GM12865 (cell line): ENCODE measurements at regions not wholly inside any gene's neighbourhood (a gene's known extent, or its start where the extent isn't known, plus 50 kb on each side); places are given as distances from the start of the nearest gene placed in this dataset.
A peak's percentile ranks its signal among the peaks of the same experiment; 100 is the strongest.

Source experiments
- DNase-seq: peaks from one replicate; pipeline ENCODE4 v3.0.0; 2010; ENCODE audit warnings: low read depth
- H3K4me3 ChIP-seq: 2 replicates; pipeline ENCODE4 v1.5.1; 2011; ENCODE audit warnings: mild to moderate bottlenecking, low read depth, low read length, control low read depth
- TF ChIP-seq, protein P1 (sequence below): IDR thresholded peaks from 2 replicates; pipeline ENCODE4 v1.5.1; 2011; ENCODE audit warnings: low read length, control low read depth, low read depth, inconsistent platforms; ENCODE audit not compliant: insufficient read depth; ENCODE audit errors: missing control alignments

DNA sequence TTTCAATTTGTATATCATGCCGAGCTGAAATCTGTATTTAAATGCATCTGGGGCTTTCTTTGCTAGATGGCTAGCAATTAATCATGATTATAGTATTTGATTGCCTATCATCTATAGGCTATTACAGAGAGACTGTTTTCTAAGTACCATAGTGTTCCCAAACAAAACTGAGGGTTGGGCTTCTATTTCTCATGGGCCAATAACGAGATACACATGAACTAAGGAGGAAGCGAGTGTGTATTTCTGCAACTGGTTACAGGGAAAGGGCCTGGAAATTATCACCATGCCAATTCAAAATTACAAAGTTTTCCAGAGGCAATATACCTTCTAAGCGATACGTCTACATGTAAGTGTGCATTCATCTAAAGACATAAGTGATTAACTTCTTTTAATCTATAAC lies 744.5 kb upstream of the BRINP3 start:
- DNase-seq: no peak
- TF ChIP-seq, protein P1, sequence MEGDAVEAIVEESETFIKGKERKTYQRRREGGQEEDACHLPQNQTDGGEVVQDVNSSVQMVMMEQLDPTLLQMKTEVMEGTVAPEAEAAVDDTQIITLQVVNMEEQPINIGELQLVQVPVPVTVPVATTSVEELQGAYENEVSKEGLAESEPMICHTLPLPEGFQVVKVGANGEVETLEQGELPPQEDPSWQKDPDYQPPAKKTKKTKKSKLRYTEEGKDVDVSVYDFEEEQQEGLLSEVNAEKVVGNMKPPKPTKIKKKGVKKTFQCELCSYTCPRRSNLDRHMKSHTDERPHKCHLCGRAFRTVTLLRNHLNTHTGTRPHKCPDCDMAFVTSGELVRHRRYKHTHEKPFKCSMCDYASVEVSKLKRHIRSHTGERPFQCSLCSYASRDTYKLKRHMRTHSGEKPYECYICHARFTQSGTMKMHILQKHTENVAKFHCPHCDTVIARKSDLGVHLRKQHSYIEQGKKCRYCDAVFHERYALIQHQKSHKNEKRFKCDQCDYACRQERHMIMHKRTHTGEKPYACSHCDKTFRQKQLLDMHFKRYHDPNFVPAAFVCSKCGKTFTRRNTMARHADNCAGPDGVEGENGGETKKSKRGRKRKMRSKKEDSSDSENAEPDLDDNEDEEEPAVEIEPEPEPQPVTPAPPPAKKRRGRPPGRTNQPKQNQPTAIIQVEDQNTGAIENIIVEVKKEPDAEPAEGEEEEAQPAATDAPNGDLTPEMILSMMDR: no peak
- no peak overlapping the region for H3K4me3 ChIP-seq

DNA sequence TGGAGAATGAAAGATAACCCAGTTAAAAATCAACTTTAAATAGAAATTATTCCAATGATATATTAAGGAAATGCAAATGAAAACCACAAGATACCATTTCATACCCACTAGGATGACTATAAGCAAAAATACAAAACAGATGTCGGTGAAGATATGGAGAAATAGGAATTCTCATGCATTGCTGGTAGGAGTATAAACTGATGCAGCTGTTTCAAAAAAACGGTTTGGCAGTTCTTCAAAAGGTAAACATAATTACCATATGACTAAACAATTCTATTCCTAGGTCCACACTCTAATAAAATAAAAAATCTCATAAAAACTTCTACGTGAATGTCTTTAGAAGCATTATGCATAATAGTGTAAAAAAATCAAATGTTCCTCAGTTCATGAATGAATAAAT lies 763.3 kb upstream of the BRINP3 start:
- H3K4me3 ChIP-seq: no peak overlapping the region
- no peak for DNase-seq
- TF ChIP-seq, protein P1: no peak

DNA sequence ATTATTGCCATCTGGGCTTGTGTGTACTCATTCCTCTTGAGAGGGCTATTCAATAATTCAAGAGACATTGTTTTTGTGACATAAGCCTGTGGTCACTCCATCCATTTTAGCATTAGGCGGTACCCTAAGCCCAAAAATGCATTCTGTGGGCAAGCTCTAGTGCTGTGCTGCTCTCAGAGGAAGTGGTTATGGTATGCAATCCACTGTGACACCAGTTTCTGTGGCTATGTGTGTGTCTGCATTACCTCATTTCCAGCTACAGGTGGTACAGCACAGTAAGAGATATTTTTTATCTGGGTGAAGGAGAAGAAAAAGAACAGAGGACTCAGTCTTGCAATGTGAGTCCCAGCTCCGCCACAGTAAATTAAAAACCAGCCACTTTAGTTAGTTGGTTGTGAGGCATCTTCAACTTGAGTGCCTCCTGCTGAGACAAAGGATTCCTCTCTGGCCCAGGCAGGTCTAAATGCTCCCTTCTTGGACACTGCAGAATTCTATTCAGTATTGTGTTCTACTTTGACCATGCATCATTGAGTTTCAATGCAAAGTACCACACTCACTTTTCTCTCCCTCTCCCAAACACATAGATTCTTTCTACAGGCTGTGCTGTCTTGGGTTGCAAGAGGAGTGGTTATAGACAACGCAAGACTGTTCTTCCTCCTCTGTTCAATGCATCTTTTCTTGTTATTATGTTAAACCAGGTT lies 777.8 kb upstream of the BRINP3 start:
- no peak overlapping the region for H3K4me3 ChIP-seq
- TF ChIP-seq, protein P1: no peak
- peak; percentile 47 for DNase-seq

DNA sequence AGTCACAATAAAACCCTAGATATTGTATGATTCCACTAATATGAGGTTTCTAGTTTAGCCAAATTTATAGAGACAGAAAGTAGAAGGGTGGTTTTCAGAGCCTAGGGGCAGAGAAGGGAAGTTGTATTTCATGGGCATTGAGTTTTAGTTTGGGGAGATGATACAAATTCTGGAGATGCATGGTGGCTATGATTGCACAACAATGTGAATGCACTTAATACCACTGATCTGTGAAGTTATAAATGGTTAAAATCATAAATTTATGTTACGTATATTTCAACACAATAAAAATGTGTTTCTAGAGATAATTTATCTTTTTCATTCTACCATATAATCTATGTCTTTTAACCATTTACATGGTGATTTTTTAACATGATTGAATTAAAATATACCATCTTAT lies 779.3 kb upstream of the BRINP3 start:
- TF ChIP-seq, protein P1: no peak

DNA sequence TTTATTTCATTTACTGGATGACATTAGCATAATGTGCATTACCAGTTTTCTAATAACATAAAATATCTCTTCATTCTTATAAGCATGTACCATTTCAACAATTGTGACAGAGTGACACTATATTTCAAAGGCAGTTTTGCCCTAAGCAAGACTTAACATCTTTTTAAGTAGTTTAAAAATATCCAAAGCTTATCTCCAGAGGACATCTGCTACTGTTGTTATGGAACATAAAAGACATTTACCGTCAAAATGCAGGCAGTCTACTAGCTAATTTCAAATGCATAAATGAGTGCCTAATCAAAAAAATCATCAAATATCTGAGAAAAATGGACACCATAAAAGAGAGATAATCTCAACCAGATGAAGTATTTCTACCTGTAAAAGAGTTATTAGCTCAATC lies 782.4 kb upstream of the BRINP3 start:
- TF ChIP-seq, protein P1: no peak
- DNase-seq: no peak
- H3K4me3 ChIP-seq: no peak overlapping the region

More for the DNA sequence above, 779.3 kb upstream of the BRINP3 start:
- no peak for DNase-seq
- H3K4me3 ChIP-seq: no peak overlapping the region

DNA sequence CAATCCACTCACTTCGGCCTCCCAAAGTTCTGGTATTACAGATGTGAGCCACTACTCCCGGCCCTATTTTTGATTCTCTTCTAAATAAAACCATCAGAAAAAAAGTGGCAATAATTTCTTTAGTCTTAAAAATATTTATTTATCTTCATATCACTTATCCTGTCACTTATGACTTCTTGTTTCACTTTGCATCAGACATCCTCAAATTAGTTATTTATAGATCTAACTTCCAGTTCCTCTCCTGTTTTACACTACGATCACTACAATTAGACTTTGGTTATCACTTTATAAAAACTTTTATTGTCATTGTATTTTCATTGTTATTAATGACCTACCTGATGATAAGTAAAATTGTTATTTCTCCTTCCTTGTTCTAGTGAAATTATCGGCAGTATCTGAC lies 783.4 kb upstream of the BRINP3 start:
- TF ChIP-seq, protein P1: no peak
- no peak for DNase-seq
- H3K4me3 ChIP-seq: no peak overlapping the region

DNA sequence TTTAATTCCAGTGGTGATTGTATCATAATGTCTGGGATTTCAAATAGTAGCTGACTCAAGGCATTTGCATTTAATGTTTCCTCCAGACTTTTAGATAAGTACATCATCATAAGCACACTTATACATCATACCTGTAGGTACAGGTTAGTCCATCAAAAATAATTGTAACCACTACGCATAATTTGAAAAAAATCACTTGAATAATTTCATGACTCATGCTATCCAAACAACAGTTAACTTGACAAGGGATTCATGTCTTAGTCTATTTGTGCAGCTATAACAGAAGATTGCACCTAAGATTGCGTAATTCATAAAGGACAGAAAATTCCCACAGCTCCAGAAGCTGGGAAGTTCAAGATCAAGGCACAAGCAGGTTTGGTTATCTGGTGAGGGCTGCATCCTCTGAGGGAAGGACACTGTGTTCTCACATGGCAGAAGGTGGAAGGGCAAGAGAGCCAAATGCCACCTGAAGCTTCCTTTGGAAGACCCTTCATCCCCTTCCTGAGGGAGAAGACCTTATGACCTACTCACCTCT lies 801.7 kb upstream of the BRINP3 start:
- DNase-seq: no peak
- TF ChIP-seq, protein P1: no peak
- H3K4me3 ChIP-seq: no peak overlapping the region
